DOHH2 (cell line): ENCODE measurements at regions not wholly inside any gene's neighbourhood (a gene's known extent, or its start where the extent isn't known, plus 50 kb on each side); places are given as distances from the start of the nearest gene placed in this dataset.

Experiments
- H3F3A ChIP-seq: fragments of 200-600 bp; sonication (generic), shearing (Covaris generic); 2 replicates; pipeline ENCODE4 v1.6.0; 2016; ENCODE audit warnings: antibody characterized with exemption, mild to moderate bottlenecking; ENCODE audit not compliant: control insufficient read depth, insufficient read depth
- H3K27ac ChIP-seq: fragments of 200-600 bp; sonication (generic); 2 replicates; pipeline ENCODE4 v1.5.1; 2014; ENCODE audit warnings: low read depth, mild to moderate bottlenecking, low read length, moderate library complexity
- H3K27me3 ChIP-seq: fragments of 200-600 bp; sonication (generic); 2 replicates; pipeline ENCODE4 v1.6.1; 2014; ENCODE audit warnings: mild to moderate bottlenecking, low read length, mixed read lengths; ENCODE audit not compliant: control insufficient read depth
- H3K36me3 ChIP-seq: fragments of 200-600 bp; sonication (generic); 2 replicates; pipeline ENCODE4 v1.6.1; 2014; ENCODE audit warnings: mild to moderate bottlenecking, low read length, moderate library complexity, mixed read lengths; ENCODE audit not compliant: control insufficient read depth
- H3K4me1 ChIP-seq: fragments of 200-600 bp; sonication (generic); 2 replicates; pipeline ENCODE4 v1.6.1; 2014; ENCODE audit warnings: mild to moderate bottlenecking, low read length, mixed read lengths; ENCODE audit not compliant: control insufficient read depth
- H3K4me2 ChIP-seq: fragments of 200-600 bp; sonication (generic); 2 replicates; pipeline ENCODE4 v1.6.0; 2014; ENCODE audit warnings: mild to moderate bottlenecking, low read length, moderate library complexity
- H3K4me3 ChIP-seq: fragments of 200-600 bp; sonication (generic); 2 replicates; pipeline ENCODE4 v1.5.1; 2014; ENCODE audit warnings: mild to moderate bottlenecking, low read length, mixed read lengths
- H3K79me2 ChIP-seq: fragments of 200-600 bp; sonication (generic); 2 replicates; pipeline ENCODE4 v1.6.1; 2014; ENCODE audit warnings: mild to moderate bottlenecking, low read length, mixed read lengths; ENCODE audit not compliant: control insufficient read depth
- H3K9me2 ChIP-seq: fragments of 200-600 bp; sonication (generic); replicated peaks from 2 replicates; pipeline ENCODE4 v1.6.1; 2014; ENCODE audit warnings: mild to moderate bottlenecking, low read length, mixed read lengths; ENCODE audit not compliant: control insufficient read depth
- H3K9me3 ChIP-seq: fragments of 200-600 bp; sonication (generic); 2 replicates; pipeline ENCODE4 v1.6.1; 2014; ENCODE audit warnings: antibody characterized with exemption, low read length, mixed read lengths; ENCODE audit not compliant: control insufficient read depth, insufficient read depth
- H4K20me1 ChIP-seq: fragments of 200-600 bp; sonication (generic); 2 replicates; pipeline ENCODE4 v1.6.0; 2014; ENCODE audit warnings: low read depth, mild to moderate bottlenecking, antibody characterized with exemption, low read length, moderate library complexity; ENCODE audit not compliant: control insufficient read depth, insufficient read depth
- EZH2phosphoT487 ChIP-seq: fragments of 200-600 bp; sonication (generic); IDR thresholded peaks from 2 replicates; pipeline ENCODE4 v1.6.1; 2017; ENCODE audit warnings: borderline replicate concordance, mild to moderate bottlenecking, antibody characterized with exemption, low read length, moderate library complexity, mixed read lengths
- TF ChIP-seq, protein P1 (sequence below): fragments of 200-600 bp; sonication (generic); IDR thresholded peaks from one replicate; pipeline ENCODE4 v1.5.1; 2014; ENCODE audit warnings: antibody characterized with exemption, mild to moderate bottlenecking, low read depth, low read length; ENCODE audit not compliant: poor library complexity, severe bottlenecking

DNA sequence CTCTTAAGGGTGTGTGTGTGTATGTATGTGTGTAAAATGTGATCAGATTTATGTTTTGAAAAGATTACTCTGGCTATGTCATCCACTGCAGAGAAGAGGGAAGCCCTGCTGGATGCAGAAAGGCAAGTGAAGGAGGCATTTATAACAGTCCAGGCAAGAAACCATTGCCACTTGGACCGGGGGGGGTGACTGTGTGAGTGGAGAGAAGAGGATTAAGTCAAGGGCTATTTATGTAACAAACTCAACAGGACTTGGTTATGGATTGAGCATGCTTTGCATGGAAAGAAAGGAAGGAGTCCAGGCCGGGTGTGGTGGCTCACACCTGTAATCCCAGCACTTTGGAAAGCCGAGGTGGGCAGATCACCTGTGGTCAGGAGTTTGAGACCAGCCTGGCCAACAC is 143.0 kb downstream of the URB2 start:
- TF ChIP-seq, protein P1, sequence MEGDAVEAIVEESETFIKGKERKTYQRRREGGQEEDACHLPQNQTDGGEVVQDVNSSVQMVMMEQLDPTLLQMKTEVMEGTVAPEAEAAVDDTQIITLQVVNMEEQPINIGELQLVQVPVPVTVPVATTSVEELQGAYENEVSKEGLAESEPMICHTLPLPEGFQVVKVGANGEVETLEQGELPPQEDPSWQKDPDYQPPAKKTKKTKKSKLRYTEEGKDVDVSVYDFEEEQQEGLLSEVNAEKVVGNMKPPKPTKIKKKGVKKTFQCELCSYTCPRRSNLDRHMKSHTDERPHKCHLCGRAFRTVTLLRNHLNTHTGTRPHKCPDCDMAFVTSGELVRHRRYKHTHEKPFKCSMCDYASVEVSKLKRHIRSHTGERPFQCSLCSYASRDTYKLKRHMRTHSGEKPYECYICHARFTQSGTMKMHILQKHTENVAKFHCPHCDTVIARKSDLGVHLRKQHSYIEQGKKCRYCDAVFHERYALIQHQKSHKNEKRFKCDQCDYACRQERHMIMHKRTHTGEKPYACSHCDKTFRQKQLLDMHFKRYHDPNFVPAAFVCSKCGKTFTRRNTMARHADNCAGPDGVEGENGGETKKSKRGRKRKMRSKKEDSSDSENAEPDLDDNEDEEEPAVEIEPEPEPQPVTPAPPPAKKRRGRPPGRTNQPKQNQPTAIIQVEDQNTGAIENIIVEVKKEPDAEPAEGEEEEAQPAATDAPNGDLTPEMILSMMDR, result no peak
- no peak for TF ChIP-seq EZH2phosphoT487
- H3K4me2 ChIP-seq, result no peak overlapping the region
- no peaks in the 10 kb centered on the region for H3K9me2 ChIP-seq

DNA sequence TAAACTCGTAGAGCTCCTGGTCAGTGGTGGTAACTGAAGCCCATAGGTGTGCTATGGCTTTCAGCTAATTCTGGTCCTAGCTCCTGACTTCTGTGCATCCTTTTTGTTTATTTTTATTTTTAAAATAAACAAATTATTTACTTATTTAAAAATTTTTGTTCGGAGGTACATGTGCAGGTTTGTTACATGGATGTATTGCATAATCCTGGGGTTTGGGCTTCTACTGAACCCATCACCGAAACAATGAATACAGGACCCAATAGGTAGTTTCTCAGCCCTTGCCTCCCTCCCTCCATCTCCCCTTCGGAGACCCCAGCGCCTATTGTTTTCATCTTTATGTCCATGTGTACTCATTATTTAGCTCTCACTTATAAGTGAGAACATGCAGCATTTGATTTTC is 143.8 kb downstream of the URB2 start:
- no peaks in the 10 kb centered on the region for H3F3A ChIP-seq
- peaks cover 10% of the 10 kb centered on the region for H3K4me1 ChIP-seq
- H4K20me1 ChIP-seq, result no peaks in the 10 kb centered on the region
- no peaks in the 10 kb centered on the region for H3K9me3 ChIP-seq
- no peaks in the 10 kb centered on the region for H3K36me3 ChIP-seq
- H3K4me2 ChIP-seq, result no peak overlapping the region
- H3K9me2 ChIP-seq, result no peaks in the 10 kb centered on the region
- H3K27me3 ChIP-seq, result peaks cover 13% of the 10 kb centered on the region
- TF ChIP-seq, protein P1, result no peak
- TF ChIP-seq EZH2phosphoT487, result no peak
- no peak overlapping the region for H3K4me3 ChIP-seq
- no peak overlapping the region for H3K27ac ChIP-seq
- H3K79me2 ChIP-seq, result no peaks in the 10 kb centered on the region

More for the DNA sequence above, 143.0 kb downstream of the URB2 start:
- Histone ChIP-seq H3K79me2 (no peaks in the 10 kb centered on the region), H3K4me1 (peaks cover 10% of the 10 kb centered on the region), H3F3A (no peaks in the 10 kb centered on the region), H3K9me3 (no peaks in the 10 kb centered on the region), H3K36me3 (no peaks in the 10 kb centered on the region), H4K20me1 (no peaks in the 10 kb centered on the region), H3K4me3 (no peak overlapping the region), H3K27ac (no peak overlapping the region), H3K27me3 (peaks cover 16% of the 10 kb centered on the region)

DNA sequence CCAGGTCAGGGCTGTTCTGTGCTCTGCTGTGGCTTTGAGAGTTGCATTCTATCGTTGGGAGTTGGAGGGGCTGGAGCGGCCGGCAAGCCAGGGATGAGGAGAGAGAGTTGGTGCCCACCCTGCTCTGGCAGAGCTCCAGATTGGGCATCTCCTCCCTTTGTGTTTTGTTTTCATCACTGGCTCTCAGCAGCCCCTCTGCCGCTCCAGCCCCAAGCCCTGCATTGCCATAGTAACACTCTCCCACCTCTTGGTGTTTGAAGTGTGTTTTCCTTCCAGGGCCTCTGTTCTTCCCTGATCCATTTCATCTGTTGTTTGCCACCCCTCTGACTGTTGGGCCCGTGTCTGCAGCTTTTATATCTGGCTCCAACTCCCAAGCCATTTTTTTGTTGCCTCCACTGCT is 152.7 kb downstream of the URB2 start:
- Histone ChIP-seq H3K27ac (no peak overlapping the region), H3K4me2 (no peak overlapping the region), H3K79me2 (no peaks in the 10 kb centered on the region), H4K20me1 (no peaks in the 10 kb centered on the region), H3F3A (no peaks in the 10 kb centered on the region), H3K36me3 (no peaks in the 10 kb centered on the region), H3K4me3 (no peak overlapping the region), H3K9me2 (no peaks in the 10 kb centered on the region), H3K9me3 (no peaks in the 10 kb centered on the region), H3K4me1 (peaks cover 2% of the 10 kb centered on the region), H3K27me3 (peaks cover 8% of the 10 kb centered on the region; the same call in 1 of the 2 replicates)
- no peak for TF ChIP-seq EZH2phosphoT487
- TF ChIP-seq, protein P1, result no peak

DNA sequence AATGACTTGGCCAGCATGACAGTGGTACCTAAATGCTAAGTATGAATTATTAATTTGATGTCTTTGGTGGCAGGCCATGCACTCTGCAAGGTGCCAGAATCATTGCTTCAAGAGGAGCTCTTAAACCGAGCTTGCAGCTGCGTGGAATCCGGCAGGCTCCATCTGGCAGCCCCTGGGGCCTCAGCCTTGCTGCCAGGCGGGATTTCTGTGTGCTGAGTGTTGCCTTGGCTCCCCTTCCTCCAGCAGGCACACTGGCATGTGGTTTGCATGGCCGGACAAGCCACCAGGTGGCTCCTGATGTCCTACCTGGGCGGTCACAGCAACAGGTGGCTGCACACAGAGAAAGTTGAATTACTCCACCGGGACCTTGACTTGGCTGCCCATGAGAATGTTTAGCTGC is 155.4 kb downstream of the URB2 start:
- no peaks in the 10 kb centered on the region for H3F3A ChIP-seq
- H3K79me2 ChIP-seq, result no peaks in the 10 kb centered on the region
- H3K9me3 ChIP-seq, result no peaks in the 10 kb centered on the region
- no peaks in the 10 kb centered on the region for H3K36me3 ChIP-seq
- no peaks in the 10 kb centered on the region for H3K9me2 ChIP-seq
- TF ChIP-seq, protein P1, result no peak
- TF ChIP-seq EZH2phosphoT487, result no peak
- peaks cover 8% of the 10 kb centered on the region for H3K27me3 ChIP-seq
- H3K4me2 ChIP-seq, result no peak overlapping the region
- H4K20me1 ChIP-seq, result no peaks in the 10 kb centered on the region
- no peak overlapping the region for H3K27ac ChIP-seq
- H3K4me3 ChIP-seq, result no peak overlapping the region
- H3K4me1 ChIP-seq, result no peaks in the 10 kb centered on the region
